NT2/D1 (cell line): ENCODE measurements at regions not wholly inside any gene's neighbourhood (a gene's known extent, or its start where the extent isn't known, plus 50 kb on each side); places are given as distances from the start of the nearest gene placed in this dataset.

Experiments used
- YY1 ChIP-seq: IDR thresholded peaks from 2 replicates; pipeline ENCODE4 v1.6.1; 2011; ENCODE audit not compliant: insufficient read length, insufficient read depth
- ZNF274 ChIP-seq: IDR thresholded peaks from 2 replicates; pipeline ENCODE4 v1.6.1; 2011; ENCODE audit warnings: mild to moderate bottlenecking, low read depth, low read length

GRCh38 chr14:66216763-66217162 lies 269.4 kb upstream of the CCDC196 start:
- TF ChIP-seq ZNF274 (no peak), YY1 (no peak)
